Endothelial cell of umbilical vein (primary cell): ENCODE measurements at regions not wholly inside any gene's neighbourhood (a gene's known extent, or its start where the extent isn't known, plus 50 kb on each side); places are given as distances from the start of the nearest gene placed in this dataset.

Experiments used
- CTCF ChIP-seq, 2 donors: IDR thresholded peaks; 1 replicate in 1 of 2; 2 replicates in 1 of 2; pipeline ENCODE4 v1.5.1; 2011; ENCODE audit warnings: low read length in 2 of 2, mild to moderate bottlenecking in 2 of 2, moderate library complexity in 2 of 2, control low read depth in 1 of 2, inconsistent platforms in 1 of 2, low read depth in 1 of 2; ENCODE audit not compliant: insufficient read depth in 1 of 2; ENCODE audit errors: extremely low read depth in 1 of 2
- MYC ChIP-seq: IDR thresholded peaks from one replicate; pipeline ENCODE4 v1.6.1; 2011; ENCODE audit warnings: mild to moderate bottlenecking, low read depth, low read length
- POLR2A ChIP-seq: IDR thresholded peaks from 2 replicates; pipeline ENCODE4 v1.6.1; 2012; ENCODE audit warnings: low read depth, mild to moderate bottlenecking, control low read depth, low read length

GRCh38 chr5:113759505-113759904, 246.0 kb downstream of the YTHDC2 start:
- no peak for TF ChIP-seq CTCF (IDR thresholded peaks at IDR 0.05; ENCODE audit: extremely low read depth in 1 of 2, insufficient read depth in 1 of 2, low read depth in 1 of 2, low read length in 2 of 2)
- no peak for TF ChIP-seq MYC
- TF ChIP-seq POLR2A, result no peak
